ENCODE measurements at regions not wholly inside any gene's neighbourhood (a gene's known extent, or its start where the extent isn't known, plus 50 kb on each side); places are given as distances from the start of the nearest gene placed in this dataset.

GRCh38 chr6:68333442-68333841 lies 301.6 kb upstream of the ADGRB3 start:
- no peak overlapping the region for H3K4me3 ChIP-seq (ENCODE audit: low read length)

GRCh38 chr6:68328156-68328555 lies 306.9 kb upstream of the ADGRB3 start:
- no peak overlapping the region for H3K4me3 ChIP-seq (ENCODE audit: low read length)
- TF ChIP-seq ZNF274 (IDR thresholded peaks at IDR 0.05; ENCODE audit: low read depth, low read length) = no peak

More at GRCh38 chr6:68333442-68333841, 301.6 kb upstream of the ADGRB3 start:
- no peak for TF ChIP-seq ZNF274 (IDR thresholded peaks at IDR 0.05; ENCODE audit: low read depth, low read length)

GRCh38 chr6:68326762-68327161 lies 308.3 kb upstream of the ADGRB3 start:
- no peak for TF ChIP-seq ZNF274 (IDR thresholded peaks at IDR 0.05; ENCODE audit: low read depth, low read length)
- H3K4me3 ChIP-seq (ENCODE audit: low read length) = no peak overlapping the region

GRCh38 chr6:68317366-68317765 lies 317.7 kb upstream of the ADGRB3 start:
- H3K4me3 ChIP-seq (ENCODE audit: low read length) = no peak overlapping the region
- no peak for TF ChIP-seq ZNF274 (IDR thresholded peaks at IDR 0.05; ENCODE audit: low read depth, low read length)

- H3K4me3 ChIP-seq (ENCODE audit: low read length) = no peak overlapping the region
- TF ChIP-seq ZNF274 (IDR thresholded peaks at IDR 0.05; ENCODE audit: low read depth, low read length) = no peak
Observed at GRCh38 chr6:68313911-68314310, 321.2 kb upstream of the ADGRB3 start.

GRCh38 chr6:68307301-68307700 lies 327.8 kb upstream of the ADGRB3 start:
- no peak for TF ChIP-seq ZNF274 (IDR thresholded peaks at IDR 0.05; ENCODE audit: low read depth, low read length)

GRCh38 chr6:68296126-68296525 lies 339.0 kb upstream of the ADGRB3 start:
- TF ChIP-seq ZNF274 (IDR thresholded peaks at IDR 0.05; ENCODE audit: low read depth, low read length) = no peak

More at GRCh38 chr6:68307301-68307700, 327.8 kb upstream of the ADGRB3 start:
- no peak overlapping the region for H3K4me3 ChIP-seq (ENCODE audit: low read length)

GRCh38 chr6:68282646-68283045 lies 352.4 kb upstream of the ADGRB3 start:
- no peak for TF ChIP-seq ZNF274 (IDR thresholded peaks at IDR 0.05; ENCODE audit: low read depth, low read length)

More at GRCh38 chr6:68296126-68296525, 339.0 kb upstream of the ADGRB3 start:
- no peak overlapping the region for H3K4me3 ChIP-seq (ENCODE audit: low read length)

GRCh38 chr6:68279793-68280557 lies 355.1 kb upstream of the ADGRB3 start:
- H3K4me3 ChIP-seq (ENCODE audit: low read length) = no peak overlapping the region
- TF ChIP-seq ZNF274 (IDR thresholded peaks at IDR 0.05; ENCODE audit: low read depth, low read length) = no peak

More at GRCh38 chr6:68282646-68283045, 352.4 kb upstream of the ADGRB3 start:
- no peak overlapping the region for H3K4me3 ChIP-seq (ENCODE audit: low read length)

- no peak for TF ChIP-seq ZNF274 (IDR thresholded peaks at IDR 0.05; ENCODE audit: low read depth, low read length)
- H3K4me3 ChIP-seq (ENCODE audit: low read length) = no peak overlapping the region
Observed at GRCh38 chr6:68273297-68273696, 361.8 kb upstream of the ADGRB3 start.

GRCh38 chr6:68256391-68256790 lies 378.7 kb upstream of the ADGRB3 start:
- TF ChIP-seq ZNF274 (IDR thresholded peaks at IDR 0.05; ENCODE audit: low read depth, low read length) = no peak
- H3K4me3 ChIP-seq (ENCODE audit: low read length) = no peak overlapping the region

- no peak for TF ChIP-seq ZNF274 (IDR thresholded peaks at IDR 0.05; ENCODE audit: low read depth, low read length)
Observed at GRCh38 chr6:68252632-68253031, 382.4 kb upstream of the ADGRB3 start.

GRCh38 chr6:68247782-68248181 lies 387.3 kb upstream of the ADGRB3 start:
- no peak overlapping the region for H3K4me3 ChIP-seq (ENCODE audit: low read length)
- no peak for TF ChIP-seq ZNF274 (IDR thresholded peaks at IDR 0.05; ENCODE audit: low read depth, low read length)

More at GRCh38 chr6:68252632-68253031, 382.4 kb upstream of the ADGRB3 start:
- H3K4me3 ChIP-seq (ENCODE audit: low read length) = no peak overlapping the region

GRCh38 chr6:68240726-68241125 lies 394.4 kb upstream of the ADGRB3 start:
- no peak for TF ChIP-seq ZNF274 (IDR thresholded peaks at IDR 0.05; ENCODE audit: low read depth, low read length)
- no peak overlapping the region for H3K4me3 ChIP-seq (ENCODE audit: low read length)

- no peak for TF ChIP-seq ZNF274 (IDR thresholded peaks at IDR 0.05; ENCODE audit: low read depth, low read length)
Observed at GRCh38 chr6:68239034-68239433, 396.0 kb upstream of the ADGRB3 start.

More at GRCh38 chr6:68239034-68239433, 396.0 kb upstream of the ADGRB3 start:
- H3K4me3 ChIP-seq (ENCODE audit: low read length) = no peak overlapping the region

All from GM08714 (cell line).